WERI-Rb-1 (cell line): ENCODE measurements at regions not wholly inside any gene's neighbourhood (a gene's known extent, or its start where the extent isn't known, plus 50 kb on each side); places are given as distances from the start of the nearest gene placed in this dataset.

ENCODE experiments used
- DNase-seq: peaks from one replicate; pipeline ENCODE4 v3.0.0-alpha.2; 2020
- H3K27ac ChIP-seq: fragments of 250-450 bp; sonication (Bioruptor Pico); 2 replicates; pipeline ENCODE4 v1.5.1; 2020; ENCODE audit warnings: mild to moderate bottlenecking, moderate library complexity
- H3K27me3 ChIP-seq: fragments of 250-450 bp; sonication (Bioruptor Pico); 2 replicates; pipeline ENCODE4 v1.5.1; 2021; ENCODE audit warnings: mild to moderate bottlenecking, low read depth, moderate library complexity; ENCODE audit not compliant: insufficient read depth, severe bottlenecking
- H3K36me3 ChIP-seq: fragments of 250-450 bp; sonication (Bioruptor Pico); 2 replicates; pipeline ENCODE4 v1.5.1; 2020; ENCODE audit warnings: mild to moderate bottlenecking, moderate library complexity
- H3K4me3 ChIP-seq: 2 replicates; pipeline ENCODE4 v1.5.1; 2011; ENCODE audit warnings: low read depth, mild to moderate bottlenecking, control low read depth, low read length
- H3K9me3 ChIP-seq: fragments of 250-450 bp; sonication (Bioruptor Pico); 2 replicates; pipeline ENCODE4 v1.5.1; 2021; ENCODE audit warnings: mild to moderate bottlenecking, moderate library complexity; ENCODE audit not compliant: severe bottlenecking
- CTCF ChIP-seq: IDR thresholded peaks from 2 replicates; pipeline ENCODE4 v1.5.1; 2011; ENCODE audit warnings: low read depth, mild to moderate bottlenecking, control low read depth, inconsistent platforms, low read length

DNA sequence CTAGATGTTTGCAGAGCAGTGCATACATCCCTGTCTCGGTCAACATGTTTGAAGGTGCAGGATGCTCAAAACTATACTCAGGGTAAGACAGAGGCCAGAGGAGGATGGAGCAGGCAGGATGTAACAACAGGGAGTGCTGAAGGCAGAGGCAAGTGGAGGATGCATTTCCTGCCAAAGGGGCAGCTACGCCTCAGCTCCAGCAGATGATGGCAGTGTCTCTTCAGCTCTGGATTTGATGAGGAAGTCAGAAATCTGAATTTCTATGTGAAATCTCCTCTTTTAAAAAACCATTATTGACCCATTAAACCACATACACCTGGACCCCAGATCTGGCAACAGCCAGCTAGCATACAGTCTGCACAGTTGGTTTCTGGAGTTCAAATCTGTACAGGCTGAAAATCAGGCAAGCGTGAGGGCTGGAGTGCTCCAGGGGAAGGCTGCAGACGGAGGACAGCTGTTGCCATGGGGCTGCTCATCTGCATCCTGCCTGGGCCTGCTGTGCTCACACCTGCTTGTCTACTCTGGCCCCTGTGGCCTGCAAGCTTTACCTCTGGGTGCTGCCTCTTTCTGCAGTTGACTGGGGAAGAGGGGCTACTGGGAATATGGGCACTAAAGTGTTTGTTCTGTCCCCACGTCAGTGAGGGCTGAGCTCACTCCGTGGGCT lies 152.9 kb upstream of the SLC28A3 start:
- Histone ChIP-seq H3K27ac (no peak overlapping the region), H3K9me3 (no peaks in the 10 kb centered on the region), H3K27me3 (peaks cover 58% of the 10 kb centered on the region), H3K4me3 (no peak overlapping the region), H3K36me3 (no peaks in the 10 kb centered on the region)
- TF ChIP-seq CTCF, result no peak
- DNase-seq, result no peak

- peaks cover 59% of the 10 kb centered on the region for H3K27me3 ChIP-seq
- DNase-seq, result no peak
- no peak for TF ChIP-seq CTCF
- H3K36me3 ChIP-seq, result no peaks in the 10 kb centered on the region
- H3K27ac ChIP-seq, result no peak overlapping the region
- H3K4me3 ChIP-seq, result no peak overlapping the region
- no peaks in the 10 kb centered on the region for H3K9me3 ChIP-seq
Measured at GRCh38 chr9:84499969-84500582, 159.5 kb upstream of the SLC28A3 start.

- no peaks in the 10 kb centered on the region for H3K9me3 ChIP-seq
- H3K27ac ChIP-seq, result no peak overlapping the region
- DNase-seq, result no peak
- H3K27me3 ChIP-seq, result peaks cover 66% of the 10 kb centered on the region
- TF ChIP-seq CTCF, result no peak
- no peak overlapping the region for H3K4me3 ChIP-seq
- no peaks in the 10 kb centered on the region for H3K36me3 ChIP-seq
Measured at GRCh38 chr9:84500826-84501225, 160.3 kb upstream of the SLC28A3 start.

DNA sequence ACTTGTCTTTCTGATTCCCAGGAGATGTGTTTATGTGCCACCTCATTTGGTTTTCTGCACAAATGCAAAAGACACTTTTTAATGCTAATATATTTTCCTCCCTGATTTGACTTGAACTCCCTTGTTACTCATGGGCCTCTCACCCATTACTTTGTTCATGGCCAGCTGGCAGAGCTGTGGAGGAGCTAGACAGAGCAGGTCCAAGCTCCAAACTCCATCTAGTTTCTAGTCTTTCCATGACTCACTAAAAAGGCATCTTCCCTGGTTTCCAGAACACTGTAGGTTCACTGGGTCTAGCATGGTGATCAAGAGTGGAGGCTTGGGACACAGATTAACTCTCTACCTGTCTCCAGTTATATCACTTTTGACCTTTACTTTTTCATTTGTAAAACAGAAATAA lies 161.0 kb upstream of the SLC28A3 start:
- no peaks in the 10 kb centered on the region for H3K36me3 ChIP-seq
- no peak for DNase-seq
- no peak overlapping the region for H3K27ac ChIP-seq
- H3K4me3 ChIP-seq, result no peak overlapping the region
- no peak for TF ChIP-seq CTCF
- H3K9me3 ChIP-seq, result no peaks in the 10 kb centered on the region
- H3K27me3 ChIP-seq, result peaks cover 65% of the 10 kb centered on the region

- no peaks in the 10 kb centered on the region for H3K9me3 ChIP-seq
- TF ChIP-seq CTCF, result no peak
- no peak overlapping the region for H3K27ac ChIP-seq
- H3K27me3 ChIP-seq, result peaks cover 69% of the 10 kb centered on the region
- no peak for DNase-seq
- H3K4me3 ChIP-seq, result no peak overlapping the region
- H3K36me3 ChIP-seq, result no peaks in the 10 kb centered on the region
Measured at GRCh38 chr9:84502066-84502465, 161.5 kb upstream of the SLC28A3 start.

DNA sequence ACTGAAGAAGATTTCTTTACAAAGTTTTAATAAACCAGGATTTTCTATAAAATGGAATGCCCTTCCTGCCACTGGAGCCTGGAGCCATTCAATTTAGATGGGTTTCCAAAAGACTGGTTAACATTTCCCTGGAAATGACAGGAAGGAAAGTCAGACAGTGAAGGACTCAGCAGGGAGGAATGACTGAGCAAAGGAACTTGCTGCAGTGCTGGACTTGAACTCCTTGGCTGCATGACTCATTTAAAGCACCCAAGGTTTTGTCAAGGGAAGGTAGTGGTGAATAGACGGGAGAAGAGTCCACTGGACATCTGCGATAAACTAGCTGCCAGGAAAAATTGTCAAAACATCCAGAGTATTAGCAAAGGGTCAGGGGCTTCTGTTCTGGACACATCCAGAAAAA lies 163.8 kb upstream of the SLC28A3 start:
- no peaks in the 10 kb centered on the region for H3K36me3 ChIP-seq
- H3K27ac ChIP-seq, result no peak overlapping the region
- H3K4me3 ChIP-seq, result no peak overlapping the region
- H3K9me3 ChIP-seq, result no peaks in the 10 kb centered on the region
- DNase-seq, result no peak
- peaks cover 65% of the 10 kb centered on the region for H3K27me3 ChIP-seq
- no peak for TF ChIP-seq CTCF
